GM21825 (cell line): ENCODE measurements at regions not wholly inside any gene's neighbourhood (a gene's known extent, or its start where the extent isn't known, plus 50 kb on each side); places are given as distances from the start of the nearest gene placed in this dataset.
A peak's percentile ranks its signal among the peaks of the same experiment; 100 is the strongest.

Source experiments
- ATAC-seq: cut with Tn5 transposase; IDR thresholded peaks from one replicate; pipeline ENCODE4 v1.9.1; 2021; ENCODE audit warnings: mild to moderate bottlenecking, moderate library complexity; ENCODE audit not compliant: unreplicated experiment

DNA sequence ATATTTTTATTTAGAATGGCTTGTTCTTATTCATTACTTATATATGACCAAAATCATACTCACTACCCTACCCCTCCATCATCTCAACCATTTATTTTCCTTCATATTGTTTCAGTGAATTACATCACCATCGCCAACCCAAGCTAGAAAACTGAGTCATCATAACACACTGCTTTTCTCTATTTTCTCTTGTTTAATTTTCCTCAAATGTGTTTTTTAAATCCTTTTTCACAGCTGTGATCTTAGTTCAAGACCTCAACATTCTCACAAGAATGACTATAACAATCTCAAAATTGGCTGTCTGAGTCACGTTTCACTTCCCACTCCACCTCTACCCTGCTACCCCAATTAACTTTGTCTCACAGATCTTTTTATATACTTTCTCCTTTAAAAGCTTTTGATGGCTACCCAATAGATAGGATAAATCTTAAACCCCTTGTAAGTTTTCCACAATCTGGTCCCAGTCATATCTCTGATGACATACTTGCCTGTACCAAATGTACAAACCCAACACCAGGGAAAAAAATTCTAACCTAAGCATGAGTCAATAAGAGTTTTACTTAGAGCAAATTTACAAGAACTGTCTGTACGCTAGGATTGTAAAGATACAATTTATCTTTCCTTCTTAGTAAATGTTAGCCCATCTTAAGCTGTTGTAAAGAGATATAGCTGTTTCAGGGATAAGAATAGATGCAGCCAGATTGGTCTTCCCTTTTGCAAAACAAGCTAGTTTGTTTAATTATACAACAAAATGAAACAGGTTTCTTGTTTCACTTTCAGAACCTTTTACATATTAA lies 635.1 kb upstream of the SLC39A10 start:
- ATAC-seq: peak; percentile 74

DNA sequence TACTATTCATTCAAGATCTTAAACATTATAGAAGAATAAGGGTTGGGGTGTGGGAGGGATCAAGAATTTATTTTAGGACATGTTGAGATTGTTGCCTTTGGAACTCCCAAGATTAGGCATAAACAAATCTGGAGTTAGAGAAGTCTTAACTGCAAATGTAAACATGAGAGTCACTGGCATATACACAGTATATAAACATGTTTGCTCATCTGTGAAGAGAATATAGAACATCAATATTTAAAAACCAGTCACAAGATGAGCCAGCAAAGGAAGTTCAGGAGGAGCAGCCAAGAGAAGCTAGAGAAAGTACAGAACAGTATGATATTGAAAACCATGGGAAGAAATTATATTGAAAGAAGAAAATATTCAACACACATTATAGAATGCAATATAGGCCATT lies 638.6 kb upstream of the SLC39A10 start:
- ATAC-seq: no peak

- ATAC-seq: no peak
Measured at GRCh38 chr2:195017890-195018289, 639.1 kb upstream of the SLC39A10 start.

- ATAC-seq: no peak
Measured at GRCh38 chr2:195016841-195017240, 640.2 kb upstream of the SLC39A10 start.

DNA sequence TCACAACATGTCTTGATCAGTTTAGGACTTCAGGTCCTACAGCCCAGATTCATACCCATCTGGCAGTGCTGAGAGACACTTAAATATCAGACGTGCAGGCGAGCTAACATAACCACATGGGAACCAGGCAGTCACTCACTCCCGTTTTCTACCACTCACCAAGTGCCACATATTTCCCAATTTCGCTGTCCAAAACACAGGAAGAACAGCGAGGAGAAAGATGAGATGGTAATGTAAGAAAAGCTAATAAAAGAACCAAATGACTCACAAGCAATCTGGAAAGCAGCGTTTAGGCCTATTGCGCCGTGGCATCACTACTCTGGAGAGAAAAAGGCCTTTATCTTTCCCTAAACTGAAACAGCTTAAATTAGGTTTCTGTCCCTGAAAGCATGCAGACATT lies 647.8 kb upstream of the SLC39A10 start:
- no peak for ATAC-seq

DNA sequence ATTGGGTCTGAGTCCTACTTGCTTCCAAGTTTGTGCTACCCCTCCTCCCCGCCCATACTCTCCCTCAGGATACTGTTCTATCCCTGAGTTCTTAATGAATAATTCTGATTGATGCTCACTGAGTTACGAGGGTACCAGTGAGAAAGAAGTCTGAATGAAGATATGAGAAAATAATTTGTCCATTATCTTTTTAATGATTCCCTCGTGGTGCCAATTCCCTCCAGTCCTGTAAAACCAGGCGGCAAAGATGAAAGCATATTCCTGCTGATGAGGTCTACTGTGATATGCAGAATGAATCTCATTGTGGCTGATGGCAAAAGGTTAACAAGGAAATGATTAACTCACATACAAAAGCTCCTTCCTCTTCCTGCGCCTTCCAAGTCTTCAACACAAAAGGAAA lies 650.2 kb upstream of the SLC39A10 start:
- no peak for ATAC-seq

GRCh38 chr2:195003881-195004471 lies 653.0 kb upstream of the SLC39A10 start:
- no peak for ATAC-seq

- ATAC-seq: no peak
Measured at GRCh38 chr2:195001924-195002323, 655.1 kb upstream of the SLC39A10 start.

GRCh38 chr2:194999771-195000170 lies 657.3 kb upstream of the SLC39A10 start:
- no peak for ATAC-seq

DNA sequence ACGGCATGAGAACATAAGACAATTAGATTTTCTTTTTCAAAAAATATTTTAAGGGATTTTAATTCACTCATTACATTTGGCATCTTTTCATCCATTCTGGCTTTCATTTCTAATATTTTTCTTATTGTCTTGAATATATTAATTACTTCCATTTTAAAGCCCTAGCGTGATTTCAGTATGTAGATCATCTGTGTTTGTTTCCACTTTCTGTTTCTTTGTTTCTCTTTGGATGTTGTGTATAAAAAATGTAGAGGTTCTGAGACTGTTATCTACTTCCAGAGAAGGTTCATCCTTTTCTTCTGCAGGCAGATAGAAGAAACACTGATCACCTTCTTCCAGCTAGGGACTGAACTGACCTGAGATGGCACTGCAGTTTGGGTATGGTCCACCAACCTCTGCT lies 664.4 kb upstream of the SLC39A10 start:
- ATAC-seq: no peak

DNA sequence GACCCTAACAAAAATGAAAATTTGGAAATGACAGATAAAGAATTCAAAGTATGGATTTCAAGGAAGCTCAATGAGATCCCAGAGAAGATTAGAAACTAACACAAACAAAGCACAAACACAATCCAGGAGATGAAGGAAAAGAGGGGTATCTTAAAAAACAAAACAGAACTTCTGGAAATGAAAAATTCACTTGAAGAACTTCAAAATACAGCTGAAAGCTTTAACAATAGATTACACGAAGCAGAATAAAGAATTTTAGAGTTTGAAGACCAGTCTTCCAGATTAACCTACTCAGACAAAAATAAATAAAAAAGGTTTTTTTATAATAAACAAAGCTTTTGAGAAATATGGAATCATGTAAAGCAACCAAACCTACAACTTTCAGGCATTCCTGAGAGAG lies 671.8 kb upstream of the SLC39A10 start:
- ATAC-seq: no peak

DNA sequence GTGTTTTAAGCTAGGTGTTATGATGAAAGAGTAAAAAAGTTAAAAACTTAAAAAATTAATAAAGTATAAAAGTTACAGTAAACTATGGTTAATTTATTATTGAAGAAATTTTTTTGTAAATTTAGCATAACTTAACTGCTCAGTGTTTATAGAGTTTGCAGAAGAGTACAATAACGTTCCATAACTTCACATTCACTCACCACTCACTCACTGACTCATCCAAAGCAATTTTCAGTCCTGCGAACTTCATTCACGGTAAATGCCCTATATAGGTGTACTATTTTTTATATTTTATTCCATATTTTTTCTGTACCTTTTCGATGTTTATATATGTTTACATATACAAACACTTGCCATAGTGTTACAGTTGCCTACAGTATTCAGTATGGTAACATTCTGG lies 694.8 kb upstream of the SLC39A10 start:
- ATAC-seq: no peak

GRCh38 chr2:194954218-194954617 lies 702.8 kb upstream of the SLC39A10 start:
- no peak for ATAC-seq

GRCh38 chr2:194946826-194947225 lies 710.2 kb upstream of the SLC39A10 start:
- ATAC-seq: no peak

DNA sequence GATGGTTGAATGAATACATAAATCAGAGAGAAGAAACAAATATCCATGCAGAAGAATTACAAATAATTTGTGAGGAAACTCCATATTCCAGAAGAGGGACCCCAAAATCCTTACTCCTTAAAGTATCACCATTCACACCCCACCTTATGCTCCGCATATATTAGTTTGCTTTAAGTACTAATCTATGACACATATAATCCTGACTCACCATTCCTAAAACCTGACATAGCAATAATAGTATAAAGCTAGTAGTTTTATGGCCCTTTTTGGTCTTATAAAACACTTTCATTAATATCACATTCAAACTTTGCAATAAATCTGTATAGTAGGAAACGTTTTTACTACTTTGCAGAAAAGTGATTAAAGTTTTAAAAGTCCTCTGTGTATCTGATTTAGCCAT lies 719.0 kb upstream of the SLC39A10 start:
- no peak for ATAC-seq

DNA sequence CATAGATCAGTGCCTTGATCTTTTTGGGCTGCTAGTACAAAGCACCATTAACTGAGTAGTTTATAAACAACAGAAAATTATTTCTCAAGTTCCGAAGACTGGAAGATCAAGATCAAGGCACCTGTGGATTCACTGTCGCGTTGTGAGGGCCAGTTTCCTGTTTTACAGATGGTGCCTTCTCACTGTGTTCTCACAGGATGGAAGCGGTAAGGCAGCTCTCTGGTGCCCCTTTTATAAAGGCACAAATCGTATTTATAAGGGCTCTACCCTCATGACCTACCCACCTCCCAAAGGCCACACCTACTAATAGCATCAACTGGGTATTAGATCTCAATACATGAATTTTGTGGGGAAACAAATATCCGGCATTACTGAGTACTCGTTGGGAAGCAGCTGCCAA lies 729.5 kb upstream of the SLC39A10 start:
- no peak for ATAC-seq

GRCh38 chr2:194926873-194927272 lies 730.2 kb upstream of the SLC39A10 start:
- no peak for ATAC-seq

DNA sequence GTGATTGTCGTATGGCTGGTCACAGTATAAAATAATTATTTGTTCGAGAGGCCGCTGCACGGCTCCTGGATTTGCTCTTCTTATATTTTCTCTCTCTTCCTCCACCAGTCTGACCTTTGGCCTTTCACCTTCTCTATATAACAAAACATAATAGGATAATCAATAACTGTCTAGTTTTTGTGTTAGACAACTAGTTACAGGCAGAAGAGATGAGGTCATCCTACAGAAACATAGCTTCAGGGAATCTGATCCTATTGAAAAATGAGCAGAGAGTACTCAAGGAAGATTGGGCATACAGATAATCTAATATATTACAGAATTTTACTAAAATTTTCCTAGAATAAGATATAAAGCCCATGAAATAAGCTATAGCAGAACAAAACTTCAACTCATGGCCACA lies 731.3 kb upstream of the SLC39A10 start:
- no peak for ATAC-seq

GRCh38 chr2:194917519-194917918 lies 739.5 kb upstream of the SLC39A10 start:
- ATAC-seq: no peak

DNA sequence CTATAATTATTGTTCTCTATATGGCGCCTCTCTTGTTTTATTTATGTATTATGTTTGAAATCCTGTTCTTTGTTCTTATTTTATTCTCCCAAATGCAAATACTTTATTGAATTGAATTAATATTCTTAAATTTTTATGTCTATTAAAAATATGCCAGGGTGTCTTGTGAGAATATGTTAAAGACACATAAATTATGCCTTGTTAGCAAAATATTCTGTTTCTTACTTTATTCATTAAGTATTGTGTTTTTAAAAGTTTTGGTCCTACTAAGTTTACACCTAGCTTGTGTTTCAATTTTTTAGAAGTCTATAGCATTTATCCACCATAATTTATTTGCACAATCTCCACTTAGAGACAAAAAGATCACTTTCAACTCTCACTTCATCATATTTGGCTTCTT lies 741.5 kb upstream of the SLC39A10 start:
- ATAC-seq: no peak

DNA sequence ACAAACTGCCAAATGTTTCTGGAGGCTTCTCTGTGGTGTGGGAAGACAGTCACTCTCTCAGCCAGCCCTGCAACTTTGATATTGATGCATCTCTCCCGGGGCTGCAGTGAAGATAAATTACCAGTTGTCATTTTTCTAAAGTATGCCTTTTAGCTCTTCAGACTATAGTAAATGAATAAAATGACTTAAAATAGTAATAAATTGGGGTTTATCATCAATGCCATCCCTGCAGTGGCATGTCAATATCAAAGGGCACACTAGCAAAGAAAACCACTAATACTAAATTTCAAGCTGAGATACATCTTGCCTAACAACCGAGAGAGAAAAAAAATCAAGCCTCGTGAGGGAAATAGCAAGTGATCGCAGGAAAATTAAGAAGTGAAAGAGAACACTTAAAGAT lies 749.5 kb upstream of the SLC39A10 start:
- ATAC-seq: no peak

GRCh38 chr2:194896871-194897270 lies 760.2 kb upstream of the SLC39A10 start:
- ATAC-seq: no peak

GRCh38 chr2:194883711-194884110 lies 773.3 kb upstream of the SLC39A10 start:
- ATAC-seq: no peak
